ENCODE measurements at regions not wholly inside any gene's neighbourhood (a gene's known extent, or its start where the extent isn't known, plus 50 kb on each side); places are given as distances from the start of the nearest gene placed in this dataset.
A peak's percentile ranks its signal among the peaks of the same experiment; 100 is the strongest.

- DNase-seq (ENCODE audit: extremely low spot score) = no peak
- POLR2A ChIA-PET = no interaction called here
- CTCF ChIA-PET = no interaction called here
- TF ChIP-seq CTCF (IDR thresholded peaks at IDR 0.05; ENCODE audit: control extremely low read depth, extremely low read depth, low read depth, missing control alignments) = no peak
Measured at GRCh38 chr6:94535798-94536197, 1041.5 kb upstream of the MANEA start.

- ChIA-PET POLR2A (no interaction called here), CTCF (no interaction called here)
- TF ChIP-seq CTCF (IDR thresholded peaks at IDR 0.05; ENCODE audit: control extremely low read depth, extremely low read depth, low read depth, missing control alignments) = no peak
- no peak for DNase-seq (ENCODE audit: extremely low spot score)
Measured at GRCh38 chr6:94511502-94512088, 1065.7 kb upstream of the MANEA start.

- CTCF ChIA-PET = no interaction called here
- peak; percentile 7 for DNase-seq (ENCODE audit: extremely low spot score)
- POLR2A ChIA-PET = no interaction called here
- TF ChIP-seq CTCF (IDR thresholded peaks at IDR 0.05; ENCODE audit: control extremely low read depth, extremely low read depth, low read depth, missing control alignments) = no peak
Measured at GRCh38 chr6:94510877-94511276, 1066.5 kb upstream of the MANEA start.

DNA sequence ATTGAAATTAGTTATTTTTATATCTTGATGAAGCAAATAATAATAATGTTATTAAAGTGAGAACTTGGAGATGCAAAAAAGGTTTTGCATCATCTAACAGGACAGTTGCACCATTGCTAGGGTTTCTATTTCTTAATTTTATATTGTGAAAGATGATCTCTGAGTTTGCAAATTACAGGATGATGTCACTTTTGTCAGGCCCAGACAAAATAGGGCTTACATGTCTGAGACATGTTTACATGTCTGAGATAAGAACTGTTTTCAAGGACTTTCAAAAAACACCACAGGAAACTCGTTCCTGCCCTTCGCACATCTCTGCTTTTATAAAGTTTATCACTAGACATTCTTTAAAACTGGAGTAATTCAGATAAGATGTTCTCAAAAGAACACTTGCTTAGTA lies 1075.8 kb upstream of the MANEA start:
- ChIA-PET CTCF (no interaction called here), POLR2A (no interaction called here)
- no peak for DNase-seq (ENCODE audit: extremely low spot score)
- TF ChIP-seq CTCF (IDR thresholded peaks at IDR 0.05; ENCODE audit: control extremely low read depth, extremely low read depth, low read depth, missing control alignments) = no peak

- DNase-seq (ENCODE audit: extremely low spot score) = no peak
- ChIA-PET CTCF (no interaction called here), POLR2A (no interaction called here)
- TF ChIP-seq CTCF (IDR thresholded peaks at IDR 0.05; ENCODE audit: control extremely low read depth, extremely low read depth, low read depth, missing control alignments) = no peak
Measured at GRCh38 chr6:94498099-94498498, 1078.7 kb upstream of the EPHA7 start.

DNA sequence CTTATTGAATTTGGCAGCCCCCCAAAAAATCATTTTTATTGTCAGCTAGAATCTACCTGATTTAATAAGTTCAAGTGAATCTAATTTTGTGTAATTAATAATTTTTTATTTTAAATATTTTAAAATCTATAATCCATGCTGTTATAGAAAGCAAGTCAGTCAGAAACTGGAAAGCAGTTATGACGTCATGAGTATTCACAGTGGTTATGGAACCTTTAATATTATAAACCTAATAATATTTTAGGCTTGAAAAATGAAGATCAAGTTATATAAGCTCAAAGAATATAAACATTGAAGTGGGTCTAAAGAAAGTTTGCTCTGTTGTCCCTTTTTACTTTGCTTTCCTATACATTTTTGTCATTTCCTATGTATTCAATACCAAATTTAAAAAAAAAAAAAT lies 1075.1 kb upstream of the EPHA7 start:
- POLR2A ChIA-PET = no interaction called here
- no peak for TF ChIP-seq CTCF (IDR thresholded peaks at IDR 0.05; ENCODE audit: control extremely low read depth, extremely low read depth, low read depth, missing control alignments)
- DNase-seq (ENCODE audit: extremely low spot score) = no peak
- CTCF ChIA-PET = no interaction called here

DNA sequence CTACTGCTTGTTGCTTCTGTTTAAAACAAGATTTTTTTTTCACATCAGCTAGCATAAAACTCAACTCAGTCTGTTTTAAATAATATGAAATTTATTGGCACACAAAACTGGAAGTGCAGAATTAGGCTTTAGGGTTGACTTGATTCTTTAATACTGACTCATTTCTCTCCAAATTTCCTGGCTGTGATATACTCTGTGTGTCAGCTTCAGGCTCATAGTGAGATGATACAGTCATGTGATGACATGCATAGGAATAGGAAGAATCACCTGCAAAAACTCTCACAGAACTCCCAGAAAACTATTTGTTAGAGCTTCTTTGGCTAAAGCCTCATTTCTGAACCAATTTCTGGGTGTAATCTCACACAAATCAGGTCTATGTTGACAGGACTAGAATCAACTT lies 1068.0 kb upstream of the EPHA7 start:
- DNase-seq (ENCODE audit: extremely low spot score) = no peak
- ChIA-PET CTCF (no interaction called here), POLR2A (no interaction called here)
- no peak for TF ChIP-seq CTCF (IDR thresholded peaks at IDR 0.05; ENCODE audit: control extremely low read depth, extremely low read depth, low read depth, missing control alignments)

All from GM10248 (cell line).